HCT116 (cell line): ENCODE measurements at regions not wholly inside any gene's neighbourhood (a gene's known extent, or its start where the extent isn't known, plus 50 kb on each side); places are given as distances from the start of the nearest gene placed in this dataset.

ENCODE experiments used
- ATAC-seq: fragments of 200-7000 bp; cut with Tn5 transposase; 2 replicates; pipeline ENCODE4 v1.9.1; 2020; ENCODE audit warnings: mild to moderate bottlenecking, moderate library complexity
- BruUV-seq: library from RNA; stranded (reverse); fragments of 400-500 nt; replicated peaks from 2 replicates; lab custom pipeline; 2021; lab: Mats Ljungman, UMichigan
- CTCF ChIA-PET: fragments of 300-600 bp; sonication (Branson Sonifier 250); formaldehyde crosslinking; loops from one replicate; lab custom pipeline; 2021; ENCODE audit warnings: antibody characterized with exemption; lab: Charles Lee
- POLR2A ChIA-PET: fragments of 300-600, 350-600 bp; sonication (Branson Sonifier 250); formaldehyde crosslinking; loops from one replicate; lab custom pipeline; 2021; ENCODE audit warnings: antibody characterized with exemption; lab: Charles Lee
- RAD21 ChIA-PET, 2 experiments: fragments of 300-600 bp; sonication (Branson Sonifier 250); formaldehyde crosslinking; loops; one replicate each; lab custom pipeline; 2023; ENCODE audit warnings: low total read pairs in 2 of 2; ENCODE audit not compliant: uncharacterized antibody in 2 of 2, unreplicated experiment in 2 of 2, low non-redundant PET in 1 of 2; lab: Charles Lee
- DNase-seq: peaks from one replicate; pipeline ENCODE4 v3.0.0-alpha.2; 2010; ENCODE audit warnings: low read depth, low spot score
- H2AFZ ChIP-seq: fragments of 200-600 bp; shearing (Covaris generic), sonication (generic); 2 replicates; pipeline ENCODE4 v1.6.1; 2017; ENCODE audit warnings: low read depth, mixed run types, mixed read lengths, antibody characterized with exemption, low read length; ENCODE audit not compliant: poor library complexity, severe bottlenecking
- H3K27ac ChIP-seq: 2 replicates; pipeline ENCODE4 v1.5.1; 2012; ENCODE audit warnings: low read depth, low read length
- H3K27me3 ChIP-seq: fragments of 200-600 bp; sonication (generic); 2 replicates; pipeline ENCODE4 v1.6.1; 2016; ENCODE audit warnings: mixed run types, low read length, mixed read lengths; ENCODE audit not compliant: insufficient read depth
- H3K36me3 ChIP-seq, 2 experiments: fragments of 200-500 bp in 1 of 2; fragments of 200-600 bp in 1 of 2; sonication (Bioruptor generic) in 1 of 2; sonication (generic) in 1 of 2; 2 replicates each; pipeline versions ENCODE4 v1.5.1 to v1.6.1; 2014 to 2016; ENCODE audit warnings: low read length in 2 of 2, inconsistent platforms in 1 of 2, mixed read lengths in 1 of 2, mixed run types in 1 of 2; ENCODE audit not compliant: insufficient read depth in 2 of 2, control insufficient read depth in 1 of 2
- H3K4me1 ChIP-seq, 2 experiments: fragments of 200-600 bp in 1 of 2; sonication (generic) in 1 of 2; 2 replicates each; pipeline versions ENCODE4 v1.5.1 to v1.6.1; 2012 to 2017; ENCODE audit warnings: low read length in 2 of 2, inconsistent platforms in 1 of 2, mild to moderate bottlenecking in 1 of 2, mixed read lengths in 1 of 2, mixed run types in 1 of 2, moderate library complexity in 1 of 2; ENCODE audit not compliant: insufficient read depth in 2 of 2, control insufficient read depth in 1 of 2
- H3K4me2 ChIP-seq: fragments of 200-600 bp; sonication (generic); 2 replicates; pipeline ENCODE4 v1.6.1; 2017; ENCODE audit warnings: mixed run types, low read length, mixed read lengths
- H3K4me3 ChIP-seq, 2 experiments: fragments of 200-600 bp in 1 of 2; sonication (generic) in 1 of 2; replicated peaks in 1 of 2; 2 replicates each; pipeline ENCODE4 v1.5.1; 2011 to 2016; ENCODE audit warnings: low read length in 2 of 2, control low read depth in 1 of 2, low read depth in 1 of 2, mild to moderate bottlenecking in 1 of 2, mixed read lengths in 1 of 2, mixed run types in 1 of 2
- H3K79me2 ChIP-seq: fragments of 200-600 bp; sonication (generic); 2 replicates; pipeline ENCODE4 v1.6.1; 2017; ENCODE audit warnings: mild to moderate bottlenecking, mixed run types, low read length, moderate library complexity, mixed read lengths; ENCODE audit not compliant: insufficient read depth
- H3K9ac ChIP-seq: fragments of 200-600 bp; sonication (generic); 2 replicates; pipeline ENCODE4 v1.6.1; 2016; ENCODE audit warnings: low read length, mixed read lengths
- H3K9me2 ChIP-seq: fragments of 200-600 bp; sonication (generic), shearing (Covaris generic); 2 replicates; pipeline ENCODE4 v1.6.1; 2017; ENCODE audit warnings: mixed run types, mild to moderate bottlenecking, moderate library complexity; ENCODE audit not compliant: insufficient read depth
- H3K9me3 ChIP-seq, 2 experiments: fragments of 200-500 bp in 1 of 2; fragments of 200-600 bp in 1 of 2; sonication (Bioruptor generic) in 1 of 2; sonication (generic) in 1 of 2; 2 replicates each; pipeline ENCODE4 v1.6.1; 2014 to 2017; ENCODE audit warnings: low read length in 2 of 2, mixed read lengths in 2 of 2, inconsistent platforms in 1 of 2, low read depth in 1 of 2, mild to moderate bottlenecking in 1 of 2, mixed run types in 1 of 2, moderate library complexity in 1 of 2; ENCODE audit not compliant: control insufficient read depth in 1 of 2, insufficient read depth in 1 of 2
- H4K20me1 ChIP-seq: fragments of 200-600 bp; sonication (generic), shearing (Covaris generic); 2 replicates; pipeline ENCODE4 v1.6.1; 2017; ENCODE audit warnings: mixed run types, mild to moderate bottlenecking, moderate library complexity; ENCODE audit not compliant: insufficient read depth
- CTCF ChIP-seq, 3 experiments: fragments of 200-600 bp in 1 of 3; sonication (generic) in 1 of 3; IDR thresholded peaks in 2 of 3; conservative IDR thresholded peaks in 1 of 3; 2 replicates each; pipeline ENCODE4 v1.5.1; 2012 to 2017; ENCODE audit warnings: low read depth in 2 of 3, low read length in 2 of 3, antibody characterized with exemption in 1 of 3, borderline replicate concordance in 1 of 3, control low read depth in 1 of 3, mild to moderate bottlenecking in 1 of 3, mixed read lengths in 1 of 3, mixed run types in 1 of 3, moderate library complexity in 1 of 3; ENCODE audit not compliant: insufficient read depth in 1 of 3
- FOSL1 ChIP-seq: IDR thresholded peaks from 2 replicates; pipeline ENCODE4 v1.6.1; 2012; ENCODE audit warnings: low read depth
- MAX ChIP-seq: IDR thresholded peaks from 2 replicates; pipeline ENCODE4 v1.6.1; 2012
- POLR2AphosphoS5 ChIP-seq: IDR thresholded peaks from 2 replicates; pipeline ENCODE4 v1.6.1; 2011; ENCODE audit warnings: mild to moderate bottlenecking, low read depth, low read length, moderate library complexity
- RAD21 ChIP-seq: IDR thresholded peaks from 2 replicates; pipeline ENCODE4 v1.6.1; 2012; ENCODE audit warnings: low read depth, mild to moderate bottlenecking
- SRF ChIP-seq: IDR thresholded peaks from 2 replicates; pipeline ENCODE4 v1.6.1; 2012; ENCODE audit warnings: low read depth
- intact Hi-C: fragments of 100-400 bp; cut with micrococcal nuclease; formaldehyde crosslinking; loops from 2 replicates; pipeline ENCODE4 v1.10.0; 2022

GRCh38 chr12:83318386-83319098, 631.8 kb downstream of the TMTC2 start:
- no TSS peak for BruUV-seq
- intact Hi-C loops = no loop called here
- no peaks in the 10 kb centered on the region for H3K4me1 ChIP-seq
- no peak overlapping the region for H3K4me2 ChIP-seq
- H3K9ac ChIP-seq = no peak overlapping the region
- no peak for ATAC-seq
- no peaks in the 10 kb centered on the region for H3K36me3 ChIP-seq
- no peaks in the 10 kb centered on the region for H4K20me1 ChIP-seq
- no peaks in the 10 kb centered on the region for H3K9me2 ChIP-seq
- no peaks in the 10 kb centered on the region for H3K9me3 ChIP-seq
- no peaks in the 10 kb centered on the region for H3K27me3 ChIP-seq
- no peak overlapping the region for H3K27ac ChIP-seq
- H3K4me3 ChIP-seq = no peak overlapping the region
- no peak overlapping the region for H2AFZ ChIP-seq
- POLR2A ChIA-PET = no interaction called here
- DNase-seq = no peak
- TF ChIP-seq POLR2AphosphoS5 (no peak), SRF (peak; percentile 24; the same call in 1 of the 2 replicates)
- RAD21 ChIA-PET = no interaction called here
- no peaks in the 10 kb centered on the region for H3K79me2 ChIP-seq
- CTCF ChIA-PET = no interaction called here

- BruUV-seq = no TSS peak
- Histone ChIP-seq H3K27me3 (no peaks in the 10 kb centered on the region), H4K20me1 (no peaks in the 10 kb centered on the region), H3K9me2 (no peaks in the 10 kb centered on the region), H3K9ac (no peak overlapping the region), H3K4me2 (no peak overlapping the region), H3K4me3 (no peak overlapping the region), H3K36me3 (no peaks in the 10 kb centered on the region)
- no peak for DNase-seq
- TF ChIP-seq MAX (no peak), CTCF (IDR thresholded peaks at IDR 0.05 in 2 of 3, conservative IDR thresholded peaks at IDR 0.05 in 1 of 3; ENCODE audit: borderline replicate concordance in 1 of 3, insufficient read depth in 1 of 3, low read depth in 2 of 3, low read length in 2 of 3) (no peak), FOSL1 (no peak), RAD21 (no peak)
- TF ChIP-seq, all 23 proteins: peak for 0
- H3K9me3 ChIP-seq = no peaks in the 10 kb centered on the region
- intact Hi-C loops = no loop called here
- H3K27ac ChIP-seq = no peak overlapping the region
- ChIA-PET RAD21 (no interaction called here), CTCF (no interaction called here), POLR2A (no interaction called here)
- H3K4me1 ChIP-seq = no peaks in the 10 kb centered on the region
- H2AFZ ChIP-seq = no peak overlapping the region
- H3K79me2 ChIP-seq = no peaks in the 10 kb centered on the region
- ATAC-seq = no peak
These were observed 630.9 kb downstream of the TMTC2 start for GRCh38 chr12:83317595-83317994.
